Endothelial cell of umbilical vein (primary cell): ENCODE measurements at regions not wholly inside any gene's neighbourhood (a gene's known extent, or its start where the extent isn't known, plus 50 kb on each side); places are given as distances from the start of the nearest gene placed in this dataset.

ENCODE experiments used
- BruUV-seq: library from RNA; stranded (reverse); fragments of 400-500 nt; replicated peaks from 2 replicates; lab custom pipeline; 2021; lab: Mats Ljungman, UMichigan
- CTCF ChIA-PET: fragments of 300-600, 350-600 bp; sonication (Branson Sonifier 250); formaldehyde crosslinking; loops from one replicate; lab custom pipeline; 2021; ENCODE audit warnings: antibody characterized with exemption, inconsistent platforms; lab: Charles Lee
- POLR2A ChIA-PET: fragments of 300-600, 350-600 bp; sonication (Branson Sonifier 250); formaldehyde crosslinking; loops from one replicate; lab custom pipeline; 2021; ENCODE audit warnings: antibody characterized with exemption, inconsistent platforms; lab: Charles Lee
- DNase-seq: peaks from one replicate; pipeline ENCODE4 v3.0.0-alpha.2; 2011; ENCODE audit warnings: low read depth, low spot score
- FAIRE-seq: peaks from 2 replicates; lab custom pipeline; 2011; peaks lifted over from hg19 to GRCh38; lab: Jason Lieb, UNC
- H2AFZ ChIP-seq: 2 replicates; pipeline ENCODE4 v1.6.0; 2012; ENCODE audit warnings: low read depth, low read length, control low read depth, inconsistent platforms
- H3K27ac ChIP-seq: 2 replicates; pipeline ENCODE4 v1.5.1; 2011; ENCODE audit warnings: low read depth, mild to moderate bottlenecking, control low read depth, low read length, moderate library complexity; ENCODE audit not compliant: insufficient read depth
- H3K27me3 ChIP-seq, 2 experiments: 2 replicates each; pipeline versions ENCODE4 v1.6.0 to v1.6.1; 2011; ENCODE audit warnings: low read length in 2 of 2, mixed read lengths in 1 of 2; ENCODE audit not compliant: control insufficient read depth in 2 of 2, insufficient read depth in 2 of 2
- H3K36me3 ChIP-seq, 2 experiments: 2 replicates in 1 of 2; 3 replicates in 1 of 2; pipeline ENCODE4 v1.5.1; 2011; ENCODE audit warnings: low read length in 2 of 2, mild to moderate bottlenecking in 1 of 2, moderate library complexity in 1 of 2; ENCODE audit not compliant: control insufficient read depth in 2 of 2, insufficient read depth in 2 of 2; ENCODE audit errors: extremely low read depth in 1 of 2
- H3K4me1 ChIP-seq: 3 replicates; pipeline ENCODE4 v1.5.1; 2011; ENCODE audit warnings: mild to moderate bottlenecking, low read length; ENCODE audit not compliant: control insufficient read depth, insufficient read depth; ENCODE audit errors: extremely low read depth
- H3K4me2 ChIP-seq: 2 replicates; pipeline ENCODE4 v1.6.1; 2011; ENCODE audit warnings: low read length, control low read depth, mixed read lengths; ENCODE audit not compliant: insufficient read depth
- H3K4me3 ChIP-seq, 3 experiments: fragments of 200-600 bp in 1 of 3; sonication (generic), shearing (Covaris generic) in 1 of 3; replicated peaks in 1 of 3; 2 replicates each; pipeline ENCODE4 v1.5.1; 2011 to 2016; ENCODE audit warnings: control low read depth in 3 of 3, low read length in 3 of 3, mild to moderate bottlenecking in 2 of 3, inconsistent platforms in 1 of 3, low read depth in 1 of 3, moderate library complexity in 1 of 3; ENCODE audit not compliant: insufficient read depth in 1 of 3
- H3K79me2 ChIP-seq: 2 replicates; pipeline ENCODE4 v1.6.0; 2012; ENCODE audit warnings: low read length, inconsistent platforms; ENCODE audit not compliant: control insufficient read depth, insufficient read depth
- H3K9ac ChIP-seq: replicated peaks from 2 replicates; pipeline ENCODE3; 2011; ENCODE audit warnings: low read length, control low read depth; ENCODE audit not compliant: insufficient read depth; ENCODE audit errors: extremely low read depth
- H3K9me1 ChIP-seq: replicated peaks from 3 replicates; pipeline ENCODE4 v1.6.0; 2011; ENCODE audit warnings: mild to moderate bottlenecking, low read length; ENCODE audit not compliant: control insufficient read depth, insufficient read depth; ENCODE audit errors: extremely low read depth
- H3K9me3 ChIP-seq: replicated peaks from 2 replicates; pipeline ENCODE4 v1.5.1; 2012; ENCODE audit warnings: low read length, inconsistent platforms; ENCODE audit not compliant: control insufficient read depth, insufficient read depth
- H4K20me1 ChIP-seq: replicated peaks from 2 replicates; pipeline ENCODE3; 2011; ENCODE audit warnings: mild to moderate bottlenecking, low read length; ENCODE audit not compliant: control insufficient read depth, insufficient read depth; ENCODE audit errors: extremely low read depth
- CTCF ChIP-seq, 2 donors: IDR thresholded peaks; 1 replicate in 1 of 2; 2 replicates in 1 of 2; pipeline ENCODE4 v1.5.1; 2011; ENCODE audit warnings: low read length in 2 of 2, mild to moderate bottlenecking in 2 of 2, moderate library complexity in 2 of 2, control low read depth in 1 of 2, inconsistent platforms in 1 of 2, low read depth in 1 of 2; ENCODE audit not compliant: insufficient read depth in 1 of 2; ENCODE audit errors: extremely low read depth in 1 of 2
- EZH2 ChIP-seq: IDR thresholded peaks from 2 replicates; pipeline ENCODE4 v1.6.1; 2012; ENCODE audit warnings: borderline replicate concordance, low read depth, mild to moderate bottlenecking, moderate library complexity, low read length, inconsistent platforms; ENCODE audit not compliant: severe bottlenecking
- FOS ChIP-seq: IDR thresholded peaks from 2 replicates; pipeline ENCODE4 v1.6.1; 2011; ENCODE audit warnings: mild to moderate bottlenecking, low read length, moderate library complexity, borderline replicate concordance; ENCODE audit not compliant: insufficient read depth
- GATA2 ChIP-seq: IDR thresholded peaks from 2 replicates; pipeline ENCODE4 v1.7.0; 2011; ENCODE audit warnings: low read depth, mild to moderate bottlenecking, moderate library complexity, mixed read lengths, low read length; ENCODE audit not compliant: insufficient read length, insufficient read depth
- JUN ChIP-seq: IDR thresholded peaks from 2 replicates; pipeline ENCODE4 v1.6.1; 2011; ENCODE audit warnings: borderline replicate concordance, low read depth; ENCODE audit not compliant: insufficient read length, insufficient read depth
- MYC ChIP-seq: IDR thresholded peaks from one replicate; pipeline ENCODE4 v1.6.1; 2011; ENCODE audit warnings: mild to moderate bottlenecking, low read depth, low read length
- POLR2A ChIP-seq: IDR thresholded peaks from 2 replicates; pipeline ENCODE4 v1.6.1; 2012; ENCODE audit warnings: low read depth, mild to moderate bottlenecking, control low read depth, low read length
- POLR2AphosphoS5 ChIP-seq: IDR thresholded peaks from 2 replicates; pipeline ENCODE4 v1.6.1; 2012; ENCODE audit warnings: low read depth, mild to moderate bottlenecking, control low read depth, low read length, moderate library complexity; ENCODE audit not compliant: insufficient read depth
- dilution Hi-C: fragments of 300-500 bp; cut with MboI; formaldehyde crosslinking; loops from one replicate; pipeline ENCODE4 v1.15.0; 2019; ENCODE audit warnings: low sequenced_read_pairs; ENCODE audit not compliant: extremely low pct_ligation_motif_present
- intact Hi-C: fragments of 100-400 bp; cut with micrococcal nuclease; formaldehyde crosslinking; loops from one replicate; pipeline ENCODE4 v1.10.0; 2022
- TF ChIP-seq, protein P1 (sequence below): IDR thresholded peaks from 2 replicates; pipeline ENCODE4 v1.6.1; 2011; ENCODE audit not compliant: insufficient read depth, insufficient read length

DNA sequence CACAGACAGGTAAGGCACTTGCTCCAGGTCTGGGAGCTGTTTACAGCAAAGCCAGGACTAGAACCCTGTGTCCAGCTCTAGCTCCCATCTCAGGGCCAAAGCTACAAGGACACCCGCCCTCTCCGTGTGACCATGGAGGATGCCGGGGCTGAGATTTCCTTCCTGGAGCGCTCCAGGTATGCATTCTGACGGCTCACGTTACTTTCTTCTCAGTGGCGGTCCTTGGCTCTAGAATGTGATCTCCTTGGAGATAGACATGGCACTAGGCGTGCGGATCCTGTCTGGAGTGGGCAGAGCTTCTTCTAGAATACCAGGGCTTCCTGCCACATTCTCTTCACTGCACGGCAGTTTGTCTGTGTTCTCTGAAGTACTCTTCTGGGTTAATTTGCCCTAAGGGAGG, 185.7 kb downstream of the OPA1 start:
- intact Hi-C loops: no loop called here
- Histone ChIP-seq H4K20me1 (peaks cover 2% of the 10 kb centered on the region), H3K9ac (no peak overlapping the region), H3K27ac (no peak overlapping the region), H3K4me2 (no peak overlapping the region), H3K79me2 (no peaks in the 10 kb centered on the region), H3K4me3 (no peak overlapping the region), H3K27me3 (peaks cover 23 to 27% of the 10 kb centered on the region in 2 experiments), H2AFZ (no peak overlapping the region), H3K9me1 (no peaks in the 10 kb centered on the region), H3K4me1 (peaks cover 16% of the 10 kb centered on the region), H3K36me3 (no peaks in the 10 kb centered on the region), H3K9me3 (no peaks in the 10 kb centered on the region)
- dilution Hi-C loops: no loop called here
- BruUV-seq: no TSS peak
- no peak for TF ChIP-seq POLR2A
- no peak for TF ChIP-seq GATA2
- no peak for TF ChIP-seq FOS
- ChIA-PET CTCF (interaction anchor here (1.7 to 11.2 kb wide), 3 partner anchors 359 to 565 kb away, joined by 6 to 355 read pairs (median 178); partner anchors contain the start of gene HES1), POLR2A (no interaction called here)
- no peak for FAIRE-seq
- DNase-seq: no peak

DNA sequence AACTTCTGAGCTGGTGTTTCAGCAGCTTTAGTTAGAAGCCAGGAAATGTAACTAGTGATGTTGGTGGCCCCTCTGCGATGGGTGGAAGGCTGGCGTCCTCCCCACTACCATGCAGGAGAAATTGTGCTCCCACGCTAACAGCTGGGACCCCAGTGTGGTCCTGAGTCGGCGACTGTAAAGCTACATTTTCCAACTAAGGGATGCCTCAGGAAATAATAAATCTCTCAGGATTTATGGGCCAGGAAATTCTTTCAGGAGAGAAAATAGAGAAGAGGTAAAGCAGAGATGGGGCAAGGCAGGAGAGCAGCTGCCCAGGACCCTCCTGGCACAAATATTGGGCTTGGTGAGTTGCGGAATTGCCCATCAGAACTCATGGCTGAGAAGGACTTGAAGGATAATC, 186.9 kb downstream of the OPA1 start:
- DNase-seq (no peak), FAIRE-seq (no peak)
- Histone ChIP-seq H4K20me1 (no peaks in the 10 kb centered on the region), H3K9ac (no peak overlapping the region), H3K27ac (no peak overlapping the region), H2AFZ (no peak overlapping the region), H3K4me2 (no peak overlapping the region), H3K9me1 (no peaks in the 10 kb centered on the region), H3K4me1 (peaks cover 18% of the 10 kb centered on the region), H3K9me3 (no peaks in the 10 kb centered on the region), H3K79me2 (no peaks in the 10 kb centered on the region), H3K4me3 (no peak overlapping the region), H3K36me3 (no peaks in the 10 kb centered on the region), H3K27me3 (peaks cover 19 to 21% of the 10 kb centered on the region in 2 experiments)
- intact Hi-C loops (loop anchor here (2.0 to 5.0 kb wide), 4 partner anchors 113 to 622 kb away; no protein-coding TSS in a partner anchor), dilution Hi-C loops (no loop called here)
- CTCF ChIA-PET: interaction anchor here (0.9 to 11.2 kb wide), 17 partner anchors 12 to 967 kb away, joined by 3 to 355 read pairs (median 6); partner anchors contain the start of gene HES1
- TF ChIP-seq GATA2 (no peak), POLR2A (no peak), EZH2 (no peak), MYC (no peak), CTCF (IDR thresholded peaks at IDR 0.05; ENCODE audit: extremely low read depth in 1 of 2, insufficient read depth in 1 of 2, low read depth in 1 of 2, low read length in 2 of 2) (no peak), JUN (no peak), FOS (no peak), POLR2AphosphoS5 (no peak)
- TF ChIP-seq, protein P1, sequence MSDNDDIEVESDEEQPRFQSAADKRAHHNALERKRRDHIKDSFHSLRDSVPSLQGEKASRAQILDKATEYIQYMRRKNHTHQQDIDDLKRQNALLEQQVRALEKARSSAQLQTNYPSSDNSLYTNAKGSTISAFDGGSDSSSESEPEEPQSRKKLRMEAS: no peak
- BruUV-seq: no TSS peak
- POLR2A ChIA-PET: no interaction called here
